ENCODE measurements at regions not wholly inside any gene's neighbourhood (a gene's known extent, or its start where the extent isn't known, plus 50 kb on each side); places are given as distances from the start of the nearest gene placed in this dataset.

DNA sequence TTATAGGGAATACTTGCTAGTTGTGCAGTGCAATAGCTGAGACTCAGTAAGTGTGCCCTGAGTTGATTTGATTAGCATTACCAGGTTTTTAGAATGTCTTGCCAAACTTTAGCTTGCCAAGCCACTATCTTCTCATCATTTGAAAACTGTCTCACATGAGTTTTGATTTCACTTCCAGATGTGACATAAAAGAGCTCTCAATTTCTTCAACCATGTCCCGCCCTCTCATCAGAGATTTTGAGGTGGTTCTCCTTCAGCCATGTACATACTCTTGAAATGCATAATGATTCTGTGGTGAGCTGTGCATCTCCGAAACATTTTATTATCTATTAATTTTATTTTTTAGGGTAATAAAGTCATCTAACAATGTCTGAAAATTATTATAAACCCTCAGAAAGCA is 215.0 kb upstream of the SEMA3E start:
- no peaks in the 10 kb centered on the region for H3K9me3 ChIP-seq

GRCh38 chr7:83861876-83862275 is 212.9 kb upstream of the SEMA3E start:
- no peaks in the 10 kb centered on the region for H3K9me3 ChIP-seq
- no peak overlapping the region for H3K4me3 ChIP-seq
- no peak overlapping the region for H3K27ac ChIP-seq
- no peak for DNase-seq
- no peak for TF ChIP-seq CTCF (IDR thresholded peaks at IDR 0.05)
- TF ChIP-seq POLR2AphosphoS5 (IDR thresholded peaks at IDR 0.05), result no peak
- no peak for TF ChIP-seq EP300 (IDR thresholded peaks at IDR 0.05)
- no peak for TF ChIP-seq POLR2A (IDR thresholded peaks at IDR 0.05)
- intact Hi-C loops (cut with DNase I; ENCODE audit: low total_unique reads), result no loop called here
- no peaks in the 10 kb centered on the region for H3K4me1 ChIP-seq
- WGBS, 5 donors, result 62 to 90% (median 76%) methylated on average over 3 of the region's 3 CpGs
- no peaks in the 10 kb centered on the region for H3K36me3 ChIP-seq
- no peaks in the 10 kb centered on the region for H3K27me3 ChIP-seq

More for the DNA sequence above, 215.0 kb upstream of the SEMA3E start:
- WGBS, 5 donors, result 79 to 91% (median 90%) methylated on average over 2 of the region's 2 CpGs
- Histone ChIP-seq H3K36me3 (no peaks in the 10 kb centered on the region), H3K4me3 (no peak overlapping the region), H3K27ac (no peak overlapping the region), H3K4me1 (no peaks in the 10 kb centered on the region), H3K27me3 (no peaks in the 10 kb centered on the region)
- TF ChIP-seq CTCF (IDR thresholded peaks at IDR 0.05) (no peak), EP300 (IDR thresholded peaks at IDR 0.05) (no peak), POLR2A (IDR thresholded peaks at IDR 0.05) (no peak)
- no peak for DNase-seq
- intact Hi-C loops (cut with DNase I; ENCODE audit: low total_unique reads), result no loop called here

- no peaks in the 10 kb centered on the region for H3K27me3 ChIP-seq
- no peak for TF ChIP-seq CTCF (IDR thresholded peaks at IDR 0.05)
- no peak for TF ChIP-seq EP300 (IDR thresholded peaks at IDR 0.05)
- no peak for TF ChIP-seq POLR2AphosphoS5 (IDR thresholded peaks at IDR 0.05)
- TF ChIP-seq POLR2A (IDR thresholded peaks at IDR 0.05), result no peak
- WGBS, 5 donors, result 55 to 83% (median 58%) methylated on average over 1 of the region's 1 CpG
- no peaks in the 10 kb centered on the region for H3K36me3 ChIP-seq
- H3K9me3 ChIP-seq, result no peaks in the 10 kb centered on the region
- DNase-seq, result no peak
- H3K4me1 ChIP-seq, result no peaks in the 10 kb centered on the region
- no peak overlapping the region for H3K27ac ChIP-seq
- intact Hi-C loops (cut with DNase I; ENCODE audit: low total_unique reads), result no loop called here
- no peak overlapping the region for H3K4me3 ChIP-seq
Observed at GRCh38 chr7:83859827-83860226, 210.9 kb upstream of the SEMA3E start.

- WGBS, 5 donors, result 43 to 78% (median 60%) methylated on average over 1 of the region's 1 CpG
- H3K27ac ChIP-seq, result no peak overlapping the region
Observed at GRCh38 chr7:83857691-83858090, 208.8 kb upstream of the SEMA3E start.

More at GRCh38 chr7:83857691-83858090, 208.8 kb upstream of the SEMA3E start:
- Histone ChIP-seq H3K9me3 (no peaks in the 10 kb centered on the region), H3K27me3 (no peaks in the 10 kb centered on the region), H3K36me3 (no peaks in the 10 kb centered on the region), H3K4me3 (no peak overlapping the region), H3K4me1 (no peaks in the 10 kb centered on the region)
- TF ChIP-seq POLR2A (IDR thresholded peaks at IDR 0.05) (no peak), POLR2AphosphoS5 (IDR thresholded peaks at IDR 0.05) (no peak), CTCF (IDR thresholded peaks at IDR 0.05) (no peak), EP300 (IDR thresholded peaks at IDR 0.05) (no peak)
- intact Hi-C loops (cut with DNase I; ENCODE audit: low total_unique reads), result no loop called here
- no peak for DNase-seq

All from stomach (tissue), 8 donors.